Activated CD4-positive, alpha-beta memory T cell treated with anti-CD3 and anti-CD28 coated beads for 36 hours (primary cell): ENCODE measurements at regions not wholly inside any gene's neighbourhood (a gene's known extent, or its start where the extent isn't known, plus 50 kb on each side); places are given as distances from the start of the nearest gene placed in this dataset.

Experiments
- CTCF ChIA-PET: fragments of 350-600 bp; sonication (Branson Sonifier 250); formaldehyde crosslinking; loops from one replicate; lab custom pipeline; 2021; ENCODE audit warnings: antibody characterized with exemption, inconsistent platforms; lab: Charles Lee
- POLR2A ChIA-PET: fragments of 350-600 bp; sonication (Branson Sonifier 250); formaldehyde crosslinking; loops from one replicate; lab custom pipeline; 2021; ENCODE audit warnings: antibody characterized with exemption; lab: Charles Lee
- DNase-seq: peaks from one replicate; pipeline ENCODE4 v3.0.0-alpha.2; 2020
- H3K27ac Mint-ChIP-seq: one replicate; pipeline ENCODE4 v1.8.0; 2021; ENCODE audit warnings: mixed read lengths
- H3K27me3 Mint-ChIP-seq: one replicate; pipeline ENCODE4 v1.8.0; 2021; ENCODE audit warnings: mixed read lengths
- H3K36me3 Mint-ChIP-seq: one replicate; pipeline ENCODE4 v1.8.0; 2021; ENCODE audit warnings: mixed read lengths
- H3K4me1 Mint-ChIP-seq: one replicate; pipeline ENCODE4 v1.8.0; 2021; ENCODE audit warnings: low read depth, mixed read lengths
- H3K4me3 Mint-ChIP-seq: one replicate; pipeline ENCODE4 v1.8.0; 2021; ENCODE audit warnings: mild to moderate bottlenecking, mixed read lengths
- H3K9me3 Mint-ChIP-seq: one replicate; pipeline ENCODE4 v1.8.0; 2021; ENCODE audit warnings: mixed read lengths
- intact Hi-C: fragments of 100-400 bp; cut with micrococcal nuclease; formaldehyde crosslinking; loops from one replicate; pipeline ENCODE4 v1.15.1; 2023

- CTCF ChIA-PET = no interaction called here
- no peaks in the 10 kb centered on the region for H3K4me1 Mint-ChIP-seq
Measured at GRCh38 chr7:26609082-26609481, 255.3 kb downstream of the SKAP2 start.

GRCh38 chr7:26609532-26609931 is 254.9 kb downstream of the SKAP2 start:
- CTCF ChIA-PET = no interaction called here
- POLR2A ChIA-PET = no interaction called here
- Mint-ChIP-seq H3K27ac (no peak overlapping the region), H3K4me1 (no peaks in the 10 kb centered on the region), H3K27me3 (peaks cover 6% of the 10 kb centered on the region), H3K9me3 (no peaks in the 10 kb centered on the region), H3K4me3 (no peak overlapping the region), H3K36me3 (no peaks in the 10 kb centered on the region)
- intact Hi-C loops = no loop called here
- DNase-seq = no peak

More at GRCh38 chr7:26609082-26609481, 255.3 kb downstream of the SKAP2 start:
- intact Hi-C loops = no loop called here
- no peaks in the 10 kb centered on the region for H3K36me3 Mint-ChIP-seq
- no peaks in the 10 kb centered on the region for H3K9me3 Mint-ChIP-seq
- POLR2A ChIA-PET = no interaction called here
- H3K4me3 Mint-ChIP-seq = no peak overlapping the region
- no peak for DNase-seq
- H3K27ac Mint-ChIP-seq = no peak overlapping the region
- peaks cover 6% of the 10 kb centered on the region for H3K27me3 Mint-ChIP-seq

DNA sequence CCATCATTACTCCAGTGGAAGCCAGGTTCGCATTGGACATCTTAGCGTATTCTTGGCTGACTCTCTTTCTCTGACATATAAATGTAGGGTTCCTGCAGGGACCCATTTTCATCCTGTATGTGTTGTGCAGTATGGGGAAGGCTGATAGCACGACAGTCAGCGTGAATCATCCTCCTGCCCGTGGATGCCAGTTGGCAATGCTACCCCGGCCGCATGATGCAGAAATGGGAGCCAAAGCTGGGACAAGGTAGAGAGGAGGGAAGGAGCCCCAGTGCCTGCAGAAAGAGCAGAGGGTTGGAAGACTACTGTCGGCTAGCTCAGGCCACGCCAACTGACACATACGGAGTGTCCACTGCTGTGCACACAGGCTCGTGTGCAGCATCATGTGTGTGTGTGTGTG is 251.6 kb downstream of the SKAP2 start:
- ChIA-PET POLR2A (no interaction called here), CTCF (no interaction called here)
- H3K9me3 Mint-ChIP-seq = no peaks in the 10 kb centered on the region
- H3K4me1 Mint-ChIP-seq = no peaks in the 10 kb centered on the region
- H3K27me3 Mint-ChIP-seq = peaks cover 2% of the 10 kb centered on the region
- H3K27ac Mint-ChIP-seq = no peak overlapping the region
- H3K4me3 Mint-ChIP-seq = no peak overlapping the region
- intact Hi-C loops = no loop called here
- DNase-seq = no peak
- no peaks in the 10 kb centered on the region for H3K36me3 Mint-ChIP-seq

DNA sequence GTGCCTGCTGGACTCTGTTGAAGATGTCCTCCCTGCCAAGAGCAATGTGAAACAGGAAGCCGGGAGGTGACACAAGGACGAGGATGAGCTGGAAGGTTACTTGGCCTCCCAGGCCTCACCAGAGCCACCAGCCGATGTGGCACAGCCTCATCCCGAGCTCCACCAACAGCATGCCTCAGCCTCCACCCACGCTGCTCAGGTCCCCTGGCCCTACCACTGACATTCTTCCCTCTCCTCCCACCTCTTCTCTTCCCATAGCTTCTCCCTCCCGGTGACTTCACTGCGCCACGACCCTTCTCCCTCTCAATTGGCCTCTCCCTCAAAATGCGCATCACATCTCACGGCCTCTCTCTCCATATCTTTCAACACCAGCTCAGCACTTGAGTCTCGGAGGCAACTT is 249.9 kb downstream of the SKAP2 start:
- no peak overlapping the region for H3K27ac Mint-ChIP-seq
- CTCF ChIA-PET = no interaction called here
- H3K4me1 Mint-ChIP-seq = no peaks in the 10 kb centered on the region
- intact Hi-C loops = no loop called here
- POLR2A ChIA-PET = interaction anchor here (0.6 kb wide), 1 partner anchor 30 kb away, joined by 3 read pairs; no protein-coding TSS in a partner anchor
- H3K4me3 Mint-ChIP-seq = no peak overlapping the region
- no peaks in the 10 kb centered on the region for H3K9me3 Mint-ChIP-seq
- H3K27me3 Mint-ChIP-seq = peaks cover 2% of the 10 kb centered on the region
- H3K36me3 Mint-ChIP-seq = no peaks in the 10 kb centered on the region
- DNase-seq = no peak

DNA sequence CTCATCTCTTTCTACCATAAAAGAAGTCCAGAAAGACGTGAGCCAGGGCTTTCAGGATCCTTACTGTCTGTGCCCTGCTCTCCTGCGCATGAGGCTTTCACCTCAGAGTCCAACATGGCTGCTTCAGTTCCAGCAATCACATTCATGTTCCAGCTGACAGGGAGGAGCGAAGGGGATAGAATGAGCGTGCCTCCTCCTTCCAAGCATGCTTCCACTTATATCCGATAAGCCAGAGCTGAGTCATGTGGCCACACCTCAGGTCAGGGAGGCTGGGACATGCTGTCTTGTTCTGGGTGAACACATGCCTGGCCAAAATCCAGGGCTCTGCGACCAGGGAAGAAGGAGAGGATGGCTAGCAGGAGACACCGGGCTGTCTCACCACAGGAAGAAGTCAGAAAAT is 248.2 kb downstream of the SKAP2 start:
- H3K4me1 Mint-ChIP-seq = no peaks in the 10 kb centered on the region
- H3K27ac Mint-ChIP-seq = no peak overlapping the region
- no peaks in the 10 kb centered on the region for H3K36me3 Mint-ChIP-seq
- peaks cover 2% of the 10 kb centered on the region for H3K27me3 Mint-ChIP-seq
- intact Hi-C loops = no loop called here
- DNase-seq = no peak
- no peaks in the 10 kb centered on the region for H3K9me3 Mint-ChIP-seq
- CTCF ChIA-PET = no interaction called here
- H3K4me3 Mint-ChIP-seq = no peak overlapping the region
- POLR2A ChIA-PET = no interaction called here

DNA sequence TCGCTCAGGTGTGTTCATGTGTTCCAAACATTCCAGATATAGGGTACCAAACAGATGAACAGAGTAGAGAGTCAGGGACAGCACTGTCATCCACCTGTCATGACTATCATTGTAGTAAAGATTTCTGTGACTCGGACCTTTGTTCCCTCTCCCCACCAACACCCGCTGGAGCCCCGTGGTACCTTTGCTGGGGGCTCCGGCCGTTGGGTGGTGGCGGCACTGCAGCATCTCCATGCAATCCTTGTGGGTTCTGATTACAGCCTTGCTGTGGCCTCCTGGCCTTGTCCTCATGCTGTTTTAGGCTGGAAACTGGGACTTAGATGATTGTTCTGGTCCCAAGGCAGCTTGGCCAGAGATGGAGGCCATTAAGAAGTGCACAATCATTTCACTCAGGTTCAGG is 247.3 kb downstream of the SKAP2 start:
- POLR2A ChIA-PET = no interaction called here
- Mint-ChIP-seq H3K4me1 (no peaks in the 10 kb centered on the region), H3K36me3 (no peaks in the 10 kb centered on the region), H3K9me3 (no peaks in the 10 kb centered on the region), H3K27ac (no peak overlapping the region), H3K4me3 (no peak overlapping the region), H3K27me3 (peaks cover 2% of the 10 kb centered on the region)
- CTCF ChIA-PET = no interaction called here
- intact Hi-C loops = no loop called here
- no peak for DNase-seq
